Right lobe of liver (tissue), 4 donors: ENCODE measurements at regions not wholly inside any gene's neighbourhood (a gene's known extent, or its start where the extent isn't known, plus 50 kb on each side); places are given as distances from the start of the nearest gene placed in this dataset.
"Not testable (repeated sequence)": the region's sequence is repeated elsewhere in the genome, so short reads cannot be mapped to it uniquely, and the experiment has no call there.

Experiments
- CTCF ChIP-seq, 4 donors: fragments of 200-600 bp in 3 of 4; fragments of 450-650 bp in 1 of 4; IDR thresholded peaks; one replicate each; pipeline versions ENCODE4 v1.5.1 to v1.8.0; 2016 to 2022; ENCODE audit warnings: antibody characterized with exemption in 4 of 4, mild to moderate bottlenecking in 2 of 4
- POLR2A ChIP-seq: fragments of 450-650 bp; IDR thresholded peaks from one replicate; pipeline ENCODE4 v1.6.1; 2017; ENCODE audit warnings: antibody characterized with exemption, mild to moderate bottlenecking
- donor health status: DM: no; HTN: no; CAD: no.
- donor health status: DM: no; HTN: no; CAD: no.
- donor health status: DM: no; HTN: yes; CAD: no.

- TF ChIP-seq POLR2A; CTCF (IDR thresholded peaks at IDR 0.05): not testable (repeated sequence)
These were observed 398.7 kb upstream of the SOX5 start for GRCh38 chr12:24348180-24348579.
